Left ventricle myocardium superior (tissue), 1 donor: ENCODE measurements at regions not wholly inside any gene's neighbourhood (a gene's known extent, or its start where the extent isn't known, plus 50 kb on each side); places are given as distances from the start of the nearest gene placed in this dataset.

Experiments
- ATAC-seq: fragments of 200-7000 bp; cut with Tn5 transposase; one replicate; pipeline ENCODE4 v1.9.1; 2020; ENCODE audit warnings: mild to moderate bottlenecking, moderate library complexity
- DNase-seq: peaks from one replicate; pipeline ENCODE4 v3.0.0-alpha.2; 2020
- intact Hi-C: fragments of 100-400 bp; cut with micrococcal nuclease; formaldehyde crosslinking; loops from one replicate; pipeline ENCODE4 v1.11.0; 2022
- donor health status: DM: no; HTN: yes; CAD: no; lungs with severe emphysema.

GRCh38 chr1:198893763-198894444 is 255.1 kb downstream of the PTPRC start:
- ATAC-seq (no peak), DNase-seq (no peak)
- intact Hi-C loops = no loop called here

- ATAC-seq (no peak), DNase-seq (no peak)
- intact Hi-C loops = no loop called here
Measured at GRCh38 chr1:198901266-198901665, 262.4 kb downstream of the PTPRC start.

GRCh38 chr1:198902655-198903054 is 263.8 kb downstream of the PTPRC start:
- peak; percentile 47 for ATAC-seq
- intact Hi-C loops = no loop called here

GRCh38 chr1:198903203-198903602 is 264.4 kb downstream of the PTPRC start:
- ATAC-seq (peak; percentile 39), DNase-seq (peak; percentile 23)
- intact Hi-C loops = no loop called here

More at GRCh38 chr1:198902655-198903054, 263.8 kb downstream of the PTPRC start:
- DNase-seq = no peak

- no peak for ATAC-seq
- intact Hi-C loops = no loop called here
Measured at GRCh38 chr1:198903621-198904020, 264.8 kb downstream of the PTPRC start.

GRCh38 chr1:198904321-198904720 is 265.5 kb downstream of the PTPRC start:
- intact Hi-C loops = no loop called here
- ATAC-seq (no peak), DNase-seq (no peak)

More at GRCh38 chr1:198903621-198904020, 264.8 kb downstream of the PTPRC start:
- no peak for DNase-seq

GRCh38 chr1:198906739-198907422 is 268.0 kb downstream of the PTPRC start:
- DNase-seq = no peak
- intact Hi-C loops = no loop called here
- ATAC-seq = no peak

- intact Hi-C loops = no loop called here
- no peak for ATAC-seq
- no peak for DNase-seq
Measured at GRCh38 chr1:198907423-198907746, 268.5 kb downstream of the PTPRC start.

- intact Hi-C loops = no loop called here
- DNase-seq (no peak), ATAC-seq (no peak)
Measured at GRCh38 chr1:198908995-198909394, 270.2 kb downstream of the PTPRC start.

- ATAC-seq (no peak), DNase-seq (no peak)
- intact Hi-C loops = no loop called here
Measured at GRCh38 chr1:198909973-198910372, 271.1 kb downstream of the PTPRC start.

GRCh38 chr1:198910816-198911215 is 272.0 kb downstream of the PTPRC start:
- intact Hi-C loops = no loop called here
- ATAC-seq (no peak), DNase-seq (no peak)

- ATAC-seq (no peak), DNase-seq (no peak)
- intact Hi-C loops = no loop called here
Measured at GRCh38 chr1:198912046-198912445, 273.2 kb downstream of the PTPRC start.

- ATAC-seq = peak; percentile 27
- intact Hi-C loops = no loop called here
- peak; percentile 33 for DNase-seq
Measured at GRCh38 chr1:198913667-198914066, 274.8 kb downstream of the PTPRC start.

- intact Hi-C loops = no loop called here
- ATAC-seq (no peak), DNase-seq (no peak)
Measured at GRCh38 chr1:198915327-198916231, 276.7 kb downstream of the PTPRC start.

GRCh38 chr1:198917226-198917625 is 278.4 kb downstream of the PTPRC start:
- no peak for ATAC-seq
- intact Hi-C loops = no loop called here
- no peak for DNase-seq

GRCh38 chr1:198918920-198919319 is 280.1 kb downstream of the PTPRC start:
- intact Hi-C loops = no loop called here
- no peak for ATAC-seq
- no peak for DNase-seq

GRCh38 chr1:198919667-198920398 is 281.0 kb downstream of the PTPRC start:
- intact Hi-C loops = no loop called here
- DNase-seq = no peak
- no peak for ATAC-seq

- DNase-seq (no peak), ATAC-seq (peak; percentile 42)
- intact Hi-C loops = no loop called here
Measured at GRCh38 chr1:198922638-198923430, 284.0 kb downstream of the PTPRC start.

- DNase-seq (no peak), ATAC-seq (no peak)
- intact Hi-C loops = no loop called here
Measured at GRCh38 chr1:198923993-198924392, 285.2 kb downstream of the PTPRC start.
